Neural progenitor cell (in vitro differentiated cells): ENCODE measurements at regions not wholly inside any gene's neighbourhood (a gene's known extent, or its start where the extent isn't known, plus 50 kb on each side); places are given as distances from the start of the nearest gene placed in this dataset.
"Not testable (repeated sequence)": the region's sequence is repeated elsewhere in the genome, so short reads cannot be mapped to it uniquely, and the experiment has no call there.

ENCODE experiments used
- DNase-seq: peaks from one replicate; pipeline ENCODE4 v3.0.0-alpha.2; 2016; ENCODE audit warnings: low spot score
- H2AFZ ChIP-seq: fragments of 200-600 bp; sonication (generic); replicated peaks from 2 replicates; pipeline ENCODE4 v1.6.1; 2016; ENCODE audit warnings: antibody characterized with exemption
- H3F3A ChIP-seq: fragments of 200-600 bp; sonication (generic); 2 replicates; pipeline ENCODE4 v1.6.1; 2016; ENCODE audit warnings: antibody characterized with exemption, low read depth
- H3K27ac ChIP-seq: fragments of 200-600 bp; sonication (generic); 2 replicates; pipeline ENCODE4 v1.5.1; 2016; ENCODE audit warnings: mild to moderate bottlenecking
- H3K27me3 ChIP-seq: fragments of 200-600 bp; sonication (generic); 2 replicates; pipeline ENCODE4 v1.6.1; 2016; ENCODE audit warnings: mild to moderate bottlenecking, moderate library complexity
- H3K36me3 ChIP-seq: fragments of 200-600 bp; sonication (generic); 2 replicates; pipeline ENCODE4 v1.5.1; 2016
- H3K4me1 ChIP-seq: fragments of 200-600 bp; sonication (generic); 2 replicates; pipeline ENCODE4 v1.6.1; 2016; ENCODE audit warnings: mixed run types
- H3K4me2 ChIP-seq: fragments of 200-600 bp; sonication (generic); 2 replicates; pipeline ENCODE4 v1.6.1; 2016
- H3K4me3 ChIP-seq: fragments of 200-600 bp; sonication (generic); 2 replicates; pipeline ENCODE4 v1.5.1; 2016
- H3K79me2 ChIP-seq: fragments of 200-600 bp; sonication (generic); 2 replicates; pipeline ENCODE4 v1.6.1; 2016; ENCODE audit warnings: low read depth
- H3K9ac ChIP-seq: fragments of 200-600 bp; sonication (generic); 2 replicates; pipeline ENCODE4 v1.6.1; 2016
- H3K9me3 ChIP-seq: fragments of 200-600 bp; sonication (generic); 2 replicates; pipeline ENCODE4 v1.5.1; 2016; ENCODE audit warnings: low read depth
- H4K20me1 ChIP-seq: fragments of 200-600 bp; sonication (generic); 2 replicates; pipeline ENCODE4 v1.6.1; 2016; ENCODE audit warnings: low read depth
- H3K27ac Mint-ChIP-seq: 3 replicates; pipeline ENCODE4 v1.8.0; 2021; ENCODE audit warnings: mixed read lengths
- H3K27me3 Mint-ChIP-seq: 2 replicates; pipeline ENCODE4 v1.8.0; 2022; ENCODE audit warnings: low read depth, mild to moderate bottlenecking, inconsistent platforms, moderate library complexity, mixed read lengths; ENCODE audit not compliant: insufficient read depth
- H3K36me3 Mint-ChIP-seq: 3 replicates; pipeline ENCODE4 v1.8.0; 2021; ENCODE audit warnings: mixed read lengths
- H3K4me1 Mint-ChIP-seq: 3 replicates; pipeline ENCODE4 v1.8.0; 2021; ENCODE audit warnings: mixed read lengths
- H3K4me3 Mint-ChIP-seq: 3 replicates; pipeline ENCODE4 v1.8.0; 2021; ENCODE audit warnings: mild to moderate bottlenecking, moderate library complexity, mixed read lengths
- H3K9me3 Mint-ChIP-seq: 3 replicates; pipeline ENCODE4 v1.8.0; 2020; ENCODE audit warnings: mixed read lengths
- CTCF ChIP-seq: fragments of 200-600 bp; sonication (generic); IDR thresholded peaks from 2 replicates; pipeline ENCODE4 v1.5.1; 2017; ENCODE audit warnings: antibody characterized with exemption, mild to moderate bottlenecking
- EZH2 ChIP-seq: fragments of 200-600 bp; sonication (generic); IDR thresholded peaks from 2 replicates; pipeline ENCODE4 v1.6.1; 2017; ENCODE audit warnings: antibody characterized with exemption, mild to moderate bottlenecking, moderate library complexity
- EZH2phosphoT487 ChIP-seq: fragments of 200-600 bp; sonication (generic); IDR thresholded peaks from 2 replicates; pipeline ENCODE4 v1.6.1; 2017; ENCODE audit warnings: antibody characterized with exemption

GRCh38 chr11:38345286-38345685 lies 1747.2 kb upstream of the RAG2 start:
- Histone ChIP-seq H3K27me3 (no peaks in the 10 kb centered on the region), H3K9ac (no peak overlapping the region), H3K4me3 (no peak overlapping the region), H3K4me1 (no peaks in the 10 kb centered on the region), H2AFZ (no peak overlapping the region), H3K36me3 (no peaks in the 10 kb centered on the region), H3K27ac (no peak overlapping the region), H3K9me3 (no peaks in the 10 kb centered on the region), H3K4me2 (no peak overlapping the region), H3F3A (no peaks in the 10 kb centered on the region), H4K20me1 (no peaks in the 10 kb centered on the region), H3K79me2 (no peaks in the 10 kb centered on the region)
- H3K4me3 Mint-ChIP-seq = no peak overlapping the region
- H3K9me3 Mint-ChIP-seq = no peaks in the 10 kb centered on the region
- H3K27me3 Mint-ChIP-seq = peaks cover 4% of the 10 kb centered on the region
- TF ChIP-seq EZH2phosphoT487 (no peak), CTCF (no peak)
- no peaks in the 10 kb centered on the region for H3K36me3 Mint-ChIP-seq
- DNase-seq = no peak
- no peaks in the 10 kb centered on the region for H3K4me1 Mint-ChIP-seq
- no peak overlapping the region for H3K27ac Mint-ChIP-seq

GRCh38 chr11:38341612-38342011 lies 1743.6 kb upstream of the RAG2 start:
- H3K4me3 ChIP-seq, H3K36me3 ChIP-seq, H3K27ac ChIP-seq, H3K27ac Mint-ChIP-seq, H3K9ac ChIP-seq, H3K4me3 Mint-ChIP-seq, DNase-seq, H3K36me3 Mint-ChIP-seq, H3K4me1 Mint-ChIP-seq, H3K9me3 ChIP-seq, H3F3A ChIP-seq, H3K79me2 ChIP-seq, H3K27me3 Mint-ChIP-seq, H3K9me3 Mint-ChIP-seq, H3K4me2 ChIP-seq, H2AFZ ChIP-seq, H3K27me3 ChIP-seq, H3K4me1 ChIP-seq, H4K20me1 ChIP-seq: not testable (repeated sequence)

- TF ChIP-seq CTCF = no peak
- no peak for TF ChIP-seq EZH2
- no peak for TF ChIP-seq EZH2phosphoT487
- H4K20me1 ChIP-seq = no peaks in the 10 kb centered on the region
- no peaks in the 10 kb centered on the region for H3F3A ChIP-seq
- H3K4me3 ChIP-seq = no peak overlapping the region
- no peaks in the 10 kb centered on the region for H3K9me3 ChIP-seq
- no peaks in the 10 kb centered on the region for H3K36me3 Mint-ChIP-seq
- H3K27ac Mint-ChIP-seq = no peak overlapping the region
- no peak overlapping the region for H2AFZ ChIP-seq
- no peaks in the 10 kb centered on the region for H3K79me2 ChIP-seq
- H3K27ac ChIP-seq = no peak overlapping the region
- H3K36me3 ChIP-seq = no peaks in the 10 kb centered on the region
- no peaks in the 10 kb centered on the region for H3K27me3 ChIP-seq
- H3K9ac ChIP-seq = no peak overlapping the region
- no peak for DNase-seq
- peaks cover 4% of the 10 kb centered on the region for H3K27me3 Mint-ChIP-seq
- no peaks in the 10 kb centered on the region for H3K4me1 ChIP-seq
- no peak overlapping the region for H3K4me2 ChIP-seq
- H3K9me3 Mint-ChIP-seq = peaks cover 6% of the 10 kb centered on the region
- no peaks in the 10 kb centered on the region for H3K4me1 Mint-ChIP-seq
- no peak overlapping the region for H3K4me3 Mint-ChIP-seq
Measured at GRCh38 chr11:38339835-38340440, 1741.9 kb upstream of the RAG2 start.

GRCh38 chr11:38338022-38338421 lies 1740.0 kb upstream of the RAG2 start:
- H3K4me1 Mint-ChIP-seq, H3K4me3 Mint-ChIP-seq, H3K36me3 Mint-ChIP-seq, H3F3A ChIP-seq, H3K27me3 ChIP-seq, H3K9ac ChIP-seq, H3K9me3 Mint-ChIP-seq, H2AFZ ChIP-seq, H3K4me3 ChIP-seq, H3K27ac Mint-ChIP-seq, H4K20me1 ChIP-seq, H3K27ac ChIP-seq, H3K4me2 ChIP-seq, DNase-seq, H3K36me3 ChIP-seq, H3K79me2 ChIP-seq, H3K9me3 ChIP-seq, H3K4me1 ChIP-seq, H3K27me3 Mint-ChIP-seq: not testable (repeated sequence)
